HEK293 (cell line): ENCODE measurements at regions not wholly inside any gene's neighbourhood (a gene's known extent, or its start where the extent isn't known, plus 50 kb on each side); places are given as distances from the start of the nearest gene placed in this dataset.

Experiments used
- BCL11A ChIP-seq: fragments of 450-650 bp; formaldehyde crosslinking; IDR thresholded peaks from 2 replicates; pipeline ENCODE4 v1.5.1; 2016; ENCODE audit warnings: low read depth, missing biosample characterization, missing genetic modification characterization
- PRDM1 ChIP-seq: fragments of 450-650 bp; formaldehyde crosslinking; IDR thresholded peaks from 2 replicates; pipeline ENCODE4; 2016; ENCODE audit warnings: missing biosample characterization, missing genetic modification characterization
- ZNF670 ChIP-seq: fragments of 450-650 bp; formaldehyde crosslinking; IDR thresholded peaks from 2 replicates; pipeline ENCODE4 v1.5.1; 2016; ENCODE audit warnings: missing biosample characterization, missing genetic modification characterization, low read depth
- TF ChIP-seq, protein P1 (sequence below): fragments of 450-650 bp; formaldehyde crosslinking; IDR thresholded peaks from 2 replicates; pipeline ENCODE4 v1.5.1; 2016; ENCODE audit warnings: missing biosample characterization, missing genetic modification characterization
- TF ChIP-seq, protein P2 (sequence below): fragments of 450-650 bp; formaldehyde crosslinking; IDR thresholded peaks from 2 replicates; pipeline ENCODE4 v1.5.1; 2016; ENCODE audit warnings: missing biosample characterization, missing genetic modification characterization

DNA sequence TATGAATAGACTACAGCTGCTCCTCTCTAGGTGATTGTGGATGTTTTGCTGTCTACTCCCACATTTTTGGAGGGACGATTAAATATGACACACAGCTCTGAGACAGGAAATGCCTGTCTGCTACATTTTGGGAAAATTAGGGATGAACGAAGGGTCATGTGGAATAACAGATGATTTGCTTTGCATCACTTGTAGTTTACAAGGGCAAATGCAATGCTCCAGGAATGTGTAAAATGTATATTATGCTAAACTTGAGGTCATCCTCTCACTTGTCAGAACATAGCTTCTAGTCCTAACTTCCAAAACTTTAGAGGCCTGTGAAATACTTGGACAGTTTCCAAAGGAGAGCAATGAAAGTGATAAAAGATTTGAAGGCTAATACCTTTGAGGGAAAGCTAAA, 284.2 kb upstream of the DACH1 start:
- TF ChIP-seq PRDM1 (tag by site-specific recombination) (no peak), BCL11A (tag by site-specific recombination) (no peak), ZNF670 (no peak)
- TF ChIP-seq, protein P1, sequence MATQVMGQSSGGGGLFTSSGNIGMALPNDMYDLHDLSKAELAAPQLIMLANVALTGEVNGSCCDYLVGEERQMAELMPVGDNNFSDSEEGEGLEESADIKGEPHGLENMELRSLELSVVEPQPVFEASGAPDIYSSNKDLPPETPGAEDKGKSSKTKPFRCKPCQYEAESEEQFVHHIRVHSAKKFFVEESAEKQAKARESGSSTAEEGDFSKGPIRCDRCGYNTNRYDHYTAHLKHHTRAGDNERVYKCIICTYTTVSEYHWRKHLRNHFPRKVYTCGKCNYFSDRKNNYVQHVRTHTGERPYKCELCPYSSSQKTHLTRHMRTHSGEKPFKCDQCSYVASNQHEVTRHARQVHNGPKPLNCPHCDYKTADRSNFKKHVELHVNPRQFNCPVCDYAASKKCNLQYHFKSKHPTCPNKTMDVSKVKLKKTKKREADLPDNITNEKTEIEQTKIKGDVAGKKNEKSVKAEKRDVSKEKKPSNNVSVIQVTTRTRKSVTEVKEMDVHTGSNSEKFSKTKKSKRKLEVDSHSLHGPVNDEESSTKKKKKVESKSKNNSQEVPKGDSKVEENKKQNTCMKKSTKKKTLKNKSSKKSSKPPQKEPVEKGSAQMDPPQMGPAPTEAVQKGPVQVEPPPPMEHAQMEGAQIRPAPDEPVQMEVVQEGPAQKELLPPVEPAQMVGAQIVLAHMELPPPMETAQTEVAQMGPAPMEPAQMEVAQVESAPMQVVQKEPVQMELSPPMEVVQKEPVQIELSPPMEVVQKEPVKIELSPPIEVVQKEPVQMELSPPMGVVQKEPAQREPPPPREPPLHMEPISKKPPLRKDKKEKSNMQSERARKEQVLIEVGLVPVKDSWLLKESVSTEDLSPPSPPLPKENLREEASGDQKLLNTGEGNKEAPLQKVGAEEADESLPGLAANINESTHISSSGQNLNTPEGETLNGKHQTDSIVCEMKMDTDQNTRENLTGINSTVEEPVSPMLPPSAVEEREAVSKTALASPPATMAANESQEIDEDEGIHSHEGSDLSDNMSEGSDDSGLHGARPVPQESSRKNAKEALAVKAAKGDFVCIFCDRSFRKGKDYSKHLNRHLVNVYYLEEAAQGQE (tag by site-specific recombination) = no peak
- TF ChIP-seq, protein P2, sequence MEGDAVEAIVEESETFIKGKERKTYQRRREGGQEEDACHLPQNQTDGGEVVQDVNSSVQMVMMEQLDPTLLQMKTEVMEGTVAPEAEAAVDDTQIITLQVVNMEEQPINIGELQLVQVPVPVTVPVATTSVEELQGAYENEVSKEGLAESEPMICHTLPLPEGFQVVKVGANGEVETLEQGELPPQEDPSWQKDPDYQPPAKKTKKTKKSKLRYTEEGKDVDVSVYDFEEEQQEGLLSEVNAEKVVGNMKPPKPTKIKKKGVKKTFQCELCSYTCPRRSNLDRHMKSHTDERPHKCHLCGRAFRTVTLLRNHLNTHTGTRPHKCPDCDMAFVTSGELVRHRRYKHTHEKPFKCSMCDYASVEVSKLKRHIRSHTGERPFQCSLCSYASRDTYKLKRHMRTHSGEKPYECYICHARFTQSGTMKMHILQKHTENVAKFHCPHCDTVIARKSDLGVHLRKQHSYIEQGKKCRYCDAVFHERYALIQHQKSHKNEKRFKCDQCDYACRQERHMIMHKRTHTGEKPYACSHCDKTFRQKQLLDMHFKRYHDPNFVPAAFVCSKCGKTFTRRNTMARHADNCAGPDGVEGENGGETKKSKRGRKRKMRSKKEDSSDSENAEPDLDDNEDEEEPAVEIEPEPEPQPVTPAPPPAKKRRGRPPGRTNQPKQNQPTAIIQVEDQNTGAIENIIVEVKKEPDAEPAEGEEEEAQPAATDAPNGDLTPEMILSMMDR = no peak
